HG03095 (cell line): ENCODE measurements at regions not wholly inside any gene's neighbourhood (a gene's known extent, or its start where the extent isn't known, plus 50 kb on each side); places are given as distances from the start of the nearest gene placed in this dataset.
"Not testable (repeated sequence)": the region's sequence is repeated elsewhere in the genome, so short reads cannot be mapped to it uniquely, and the experiment has no call there.

Experiments
- ATAC-seq: cut with Tn5 transposase; IDR thresholded peaks from one replicate; pipeline ENCODE4 v1.9.1; 2021; ENCODE audit warnings: moderate library complexity; ENCODE audit not compliant: unreplicated experiment

- no peak for ATAC-seq
These were observed 591.2 kb upstream of the PTBP2 start for GRCh38 chr1:96130432-96130831.

- ATAC-seq: no peak
These were observed 576.9 kb upstream of the PTBP2 start for GRCh38 chr1:96144636-96145035.

DNA sequence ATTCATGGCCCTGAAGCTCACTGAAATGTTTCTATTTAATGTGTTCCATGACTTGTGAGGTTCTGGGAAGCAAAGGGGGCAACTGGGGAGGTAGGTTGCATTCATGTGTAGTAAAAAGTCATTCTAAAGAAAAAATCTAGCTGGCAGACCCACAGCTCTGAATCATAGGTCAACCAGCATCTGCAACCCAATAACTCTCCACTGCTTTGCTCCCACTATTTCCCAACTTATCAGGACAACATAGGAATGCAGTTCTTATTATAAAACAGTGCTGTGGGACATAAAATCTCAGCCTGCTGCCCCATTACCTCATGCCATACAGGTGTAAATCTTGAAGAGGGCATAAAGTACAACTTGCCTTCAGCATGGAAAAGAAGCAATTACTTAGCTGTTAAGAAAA, 576.1 kb upstream of the PTBP2 start:
- ATAC-seq: no peak

- ATAC-seq: not testable (repeated sequence)
These were observed 568.6 kb upstream of the PTBP2 start for GRCh38 chr1:96152957-96153356.

DNA sequence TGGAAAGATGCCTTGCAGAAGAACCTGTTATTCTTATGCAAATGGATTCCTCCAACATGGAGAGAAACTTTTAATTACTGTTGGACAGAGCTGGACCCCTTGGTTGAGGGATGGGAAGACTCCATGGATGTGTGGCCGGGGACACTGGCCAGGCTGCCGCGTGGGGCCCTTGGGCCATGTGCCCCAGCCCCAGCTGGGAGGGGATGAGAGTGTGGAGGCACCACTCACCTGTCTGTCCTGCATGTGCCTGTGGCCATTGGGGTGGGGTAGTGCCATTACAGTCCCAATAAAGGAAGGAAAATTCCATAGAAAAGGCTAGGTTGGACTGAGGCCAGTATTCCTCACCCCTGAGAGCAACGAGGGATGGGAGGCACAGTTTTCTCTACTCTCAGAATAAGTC, 564.5 kb upstream of the PTBP2 start:
- ATAC-seq: no peak

GRCh38 chr1:96159379-96159778, 562.2 kb upstream of the PTBP2 start:
- no peak for ATAC-seq

DNA sequence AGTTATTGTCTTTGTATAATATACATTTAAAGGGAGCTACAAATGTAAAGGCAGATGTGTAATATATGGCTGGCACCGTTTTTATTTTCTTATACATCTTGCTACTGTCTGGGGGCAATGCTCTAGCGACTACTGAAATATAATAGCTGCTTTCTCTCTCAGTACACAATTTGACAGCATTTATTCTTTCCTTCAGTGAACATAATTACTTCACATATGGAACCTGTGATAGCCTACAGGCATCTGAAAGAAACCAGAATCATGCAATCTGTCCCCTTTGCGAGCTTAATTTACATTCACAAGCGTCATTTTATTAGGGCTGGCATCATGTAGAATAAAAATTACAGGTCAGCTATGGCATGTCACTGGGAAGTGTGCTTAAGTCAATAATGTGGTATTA, 557.5 kb upstream of the PTBP2 start:
- no peak for ATAC-seq

DNA sequence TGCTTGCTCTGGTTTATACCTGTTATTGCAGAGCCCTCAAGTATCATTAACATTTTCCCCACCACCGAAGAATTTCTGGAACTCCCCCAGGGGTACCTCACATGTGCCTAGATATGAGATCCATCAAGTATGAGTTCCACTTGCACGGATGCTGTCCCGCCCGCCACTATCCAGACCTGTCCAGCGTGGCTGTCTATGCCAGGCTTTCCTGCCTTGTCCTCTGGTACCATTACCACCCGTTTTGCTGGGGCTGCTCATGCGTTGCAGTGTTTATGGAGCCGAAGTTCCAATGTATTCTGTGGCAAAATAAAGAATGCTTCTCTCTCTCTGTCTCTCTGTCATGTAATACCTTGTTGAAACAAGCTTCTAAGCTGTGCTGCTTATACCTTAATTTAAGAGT, 543.5 kb upstream of the PTBP2 start:
- ATAC-seq: no peak

GRCh38 chr1:96183485-96183884, 538.1 kb upstream of the PTBP2 start:
- ATAC-seq: no peak

- no peak for ATAC-seq
These were observed 537.7 kb upstream of the PTBP2 start for GRCh38 chr1:96183928-96184327.

DNA sequence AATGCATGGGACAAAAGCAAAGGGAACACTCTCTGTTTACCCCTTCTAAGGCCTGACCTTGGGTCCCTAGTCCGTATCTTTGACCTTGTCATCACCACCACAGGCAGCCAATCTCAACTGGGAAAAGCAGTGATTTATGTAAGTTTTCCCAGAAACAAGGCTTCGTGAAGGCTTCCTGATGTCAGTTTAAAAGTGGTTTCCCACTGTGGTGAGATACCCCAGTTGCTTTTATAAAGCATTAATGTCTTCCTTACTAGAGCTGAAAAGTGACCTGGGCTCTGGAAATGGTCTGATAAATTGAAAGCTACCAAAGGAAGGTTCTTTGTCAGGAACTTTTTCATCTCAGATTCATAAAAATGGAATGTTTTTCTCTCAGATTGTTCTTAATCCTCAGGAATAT, 536.4 kb upstream of the PTBP2 start:
- ATAC-seq: no peak

DNA sequence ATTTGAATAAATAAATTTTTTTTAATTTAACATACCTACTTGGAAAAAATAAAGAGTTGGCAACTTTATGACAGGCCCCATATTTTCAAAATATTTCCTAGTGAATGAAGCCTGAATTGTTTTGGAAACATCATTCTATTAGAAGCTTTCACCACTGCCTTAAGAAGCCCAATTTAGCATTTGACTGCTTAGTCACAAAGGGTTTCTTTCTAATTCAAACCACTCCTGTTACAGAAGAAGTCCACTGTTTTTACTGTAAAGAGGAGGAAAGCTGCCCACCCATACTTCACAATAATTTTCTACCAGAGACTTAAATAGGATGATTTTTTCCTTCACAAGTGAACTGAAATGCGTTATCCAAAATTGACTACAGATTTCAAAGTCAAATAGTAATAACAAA, 534.6 kb upstream of the PTBP2 start:
- no peak for ATAC-seq

GRCh38 chr1:96191165-96191564, 530.4 kb upstream of the PTBP2 start:
- no peak for ATAC-seq

- ATAC-seq: no peak
These were observed 515.1 kb upstream of the PTBP2 start for GRCh38 chr1:96206451-96206850.

DNA sequence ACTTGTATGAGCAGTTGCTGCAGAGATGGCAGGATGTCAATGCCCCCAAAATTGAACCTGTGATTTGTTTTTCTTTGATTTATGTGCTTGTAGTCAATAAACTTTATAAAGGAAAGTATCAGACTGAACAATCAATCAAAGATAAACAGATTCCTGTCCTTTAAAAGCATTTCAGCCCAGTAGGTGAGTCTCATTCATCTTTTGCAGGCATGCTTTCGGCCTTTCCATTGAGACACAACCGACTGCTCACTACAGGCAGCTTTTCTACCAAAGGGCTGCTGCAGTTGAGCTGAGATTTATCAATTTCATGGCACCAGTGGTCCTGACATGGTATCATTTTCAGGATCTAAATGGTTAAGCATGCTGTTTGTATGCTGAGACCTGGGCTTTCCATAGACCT, 513.6 kb upstream of the PTBP2 start:
- no peak for ATAC-seq

DNA sequence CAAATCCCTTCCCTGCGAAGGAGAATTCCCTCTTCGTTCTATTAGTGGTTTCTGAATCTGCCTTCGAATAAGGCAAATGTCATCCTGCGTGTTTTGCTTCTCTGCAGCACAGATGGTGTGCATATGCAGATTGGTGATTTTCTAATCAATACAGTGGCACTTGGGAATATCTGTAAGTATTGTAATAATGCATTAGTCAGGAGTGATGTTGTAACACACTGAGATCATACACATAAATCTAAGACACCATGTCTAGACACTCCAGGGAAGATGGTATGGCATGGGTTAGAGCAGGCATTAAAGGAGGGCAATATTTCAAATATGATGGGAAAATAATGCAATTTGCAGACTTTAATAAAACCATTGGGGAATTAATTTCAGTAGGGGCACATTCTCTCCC, 513.2 kb upstream of the PTBP2 start:
- no peak for ATAC-seq

- no peak for ATAC-seq
These were observed 511.5 kb upstream of the PTBP2 start for GRCh38 chr1:96210054-96210453.

DNA sequence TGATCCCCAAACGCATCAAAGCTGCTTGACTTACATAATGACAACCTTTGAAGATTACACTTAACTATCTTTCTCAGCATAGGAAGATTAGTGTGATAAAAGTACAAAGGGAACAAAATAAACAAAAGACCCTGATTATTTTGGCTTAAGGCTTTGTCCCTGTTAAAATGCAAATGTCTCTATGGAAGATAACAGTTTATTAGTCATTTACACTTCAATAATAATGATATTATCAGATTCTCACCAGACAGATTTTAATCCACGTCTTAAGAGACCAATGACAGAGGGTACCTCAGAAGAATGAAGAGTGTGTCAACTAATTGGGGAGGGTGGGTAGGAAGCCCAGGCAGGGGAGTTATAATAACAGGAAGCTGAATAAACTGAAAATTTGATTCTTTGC, 510.4 kb upstream of the PTBP2 start:
- no peak for ATAC-seq

- no peak for ATAC-seq
These were observed 506.6 kb upstream of the PTBP2 start for GRCh38 chr1:96214982-96215381.

- no peak for ATAC-seq
These were observed 500.9 kb upstream of the PTBP2 start for GRCh38 chr1:96220651-96221050.

GRCh38 chr1:96222701-96223100, 498.9 kb upstream of the PTBP2 start:
- ATAC-seq: no peak

- ATAC-seq: not testable (repeated sequence)
These were observed 497.4 kb upstream of the PTBP2 start for GRCh38 chr1:96224229-96224628.

GRCh38 chr1:96233422-96233821, 488.2 kb upstream of the PTBP2 start:
- no peak for ATAC-seq

GRCh38 chr1:96234299-96234698, 487.3 kb upstream of the PTBP2 start:
- no peak for ATAC-seq
